ENCODE measurements at regions not wholly inside any gene's neighbourhood (a gene's known extent, or its start where the extent isn't known, plus 50 kb on each side); places are given as distances from the start of the nearest gene placed in this dataset.

DNA sequence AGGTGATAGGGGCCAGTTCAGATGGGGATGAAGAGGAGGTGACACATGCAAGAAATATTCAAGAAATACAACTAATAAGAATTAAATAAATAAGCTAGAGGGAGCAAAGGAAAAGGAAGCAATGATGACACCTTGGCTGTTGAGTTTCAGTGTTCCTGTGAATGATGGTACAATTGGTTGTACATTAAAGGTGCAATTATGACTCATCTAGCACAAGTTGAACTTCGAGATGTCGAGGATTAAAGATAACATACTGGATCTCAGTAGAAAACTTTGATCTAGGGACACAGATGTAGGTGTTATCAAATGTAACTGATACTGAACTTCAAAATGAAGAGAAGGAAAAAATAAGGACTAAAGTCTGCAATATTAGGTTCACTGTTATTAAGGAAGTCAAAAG is 760.6 kb upstream of the CHAC2 start:
- DNase-seq: no peak

DNA sequence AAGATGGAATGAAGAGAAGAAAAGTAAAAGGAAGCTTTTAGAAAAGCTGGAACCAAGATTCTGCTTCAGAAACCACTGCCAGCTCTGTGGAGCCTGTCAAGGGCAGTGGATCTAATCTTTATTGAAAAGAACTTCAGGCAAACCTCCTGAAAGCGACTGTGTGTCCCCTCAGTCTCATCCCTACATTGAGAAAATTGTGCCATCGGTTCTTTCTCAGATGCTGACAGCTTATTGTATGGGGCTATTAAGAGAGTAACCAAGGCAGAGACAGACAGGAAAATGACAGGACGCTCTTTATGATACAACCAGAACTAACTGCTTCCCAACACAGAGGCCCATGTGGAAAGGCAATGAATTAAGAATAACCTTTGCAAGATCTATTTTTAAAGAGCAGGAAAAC is 763.2 kb upstream of the CHAC2 start:
- DNase-seq: no peak

- no peak for DNase-seq
Observed at GRCh38 chr2:52995424-52995823, 772.2 kb upstream of the CHAC2 start.

DNA sequence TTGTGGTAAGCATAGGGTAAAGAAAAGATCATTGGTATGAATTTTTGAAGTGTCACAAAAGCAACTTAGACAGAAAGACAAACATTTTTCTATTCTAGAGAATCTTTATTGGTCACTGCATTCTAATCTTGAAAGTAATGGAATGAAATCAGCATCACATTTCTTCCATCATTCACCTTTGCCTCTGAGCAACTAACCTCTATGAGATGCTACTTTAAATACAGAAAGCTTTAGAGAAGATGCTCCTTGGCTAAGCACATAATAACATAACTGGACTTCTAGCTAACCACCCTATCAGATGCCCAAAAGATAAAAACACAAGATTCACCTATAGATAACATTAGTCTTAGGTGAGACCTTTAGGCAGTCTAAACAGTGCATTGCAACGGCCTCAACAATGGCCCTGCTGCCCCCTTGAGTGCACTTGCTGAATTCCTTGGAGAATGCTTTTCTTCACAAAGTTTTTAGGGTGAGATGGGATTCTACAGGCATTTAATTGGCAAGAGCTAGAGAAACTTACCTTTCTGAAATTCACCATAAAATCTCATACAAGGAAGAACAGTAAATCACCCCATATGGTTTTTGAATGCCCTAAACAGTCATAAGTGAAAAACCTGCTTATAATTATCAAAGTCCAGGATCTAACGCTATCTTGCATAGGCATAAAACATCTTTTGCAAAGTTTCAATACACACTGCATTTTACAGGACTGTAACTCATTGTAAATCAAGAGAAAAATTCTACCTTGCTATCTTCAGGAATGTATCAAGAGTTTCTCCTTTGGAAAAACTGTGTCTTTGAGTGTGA is 791.3 kb upstream of the CHAC2 start:
- DNase-seq: no peak

DNA sequence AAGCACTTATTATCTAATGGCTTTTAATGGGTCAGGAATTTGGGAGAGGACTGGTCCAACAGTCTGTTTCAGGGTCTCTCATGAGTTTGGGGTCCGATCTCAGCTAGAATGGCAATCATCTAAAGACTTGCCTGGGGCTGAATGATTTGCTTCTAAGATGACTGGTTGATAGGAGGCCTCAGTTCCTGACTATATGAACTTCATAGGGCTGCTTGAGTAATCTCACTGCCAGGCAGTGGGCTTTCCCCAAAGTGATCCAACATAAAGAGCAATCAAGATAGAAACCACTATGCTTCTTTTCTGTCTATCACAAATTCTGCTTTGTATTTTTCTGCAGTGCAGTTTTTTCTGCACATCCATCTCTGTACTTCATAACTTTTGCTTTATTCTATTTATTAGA is 793.5 kb upstream of the CHAC2 start:
- DNase-seq: no peak

GRCh38 chr2:52970642-52971041 is 797.0 kb upstream of the CHAC2 start:
- no peak for DNase-seq

- no peak for DNase-seq
Observed at GRCh38 chr2:52968043-52968442, 799.6 kb upstream of the CHAC2 start.

- DNase-seq: no peak
Observed at GRCh38 chr2:52964916-52965530, 802.6 kb upstream of the CHAC2 start.

GRCh38 chr2:52961403-52961802 is 806.2 kb upstream of the CHAC2 start:
- DNase-seq: no peak

- no peak for DNase-seq
Observed at GRCh38 chr2:52960881-52961280, 806.7 kb upstream of the CHAC2 start.

DNA sequence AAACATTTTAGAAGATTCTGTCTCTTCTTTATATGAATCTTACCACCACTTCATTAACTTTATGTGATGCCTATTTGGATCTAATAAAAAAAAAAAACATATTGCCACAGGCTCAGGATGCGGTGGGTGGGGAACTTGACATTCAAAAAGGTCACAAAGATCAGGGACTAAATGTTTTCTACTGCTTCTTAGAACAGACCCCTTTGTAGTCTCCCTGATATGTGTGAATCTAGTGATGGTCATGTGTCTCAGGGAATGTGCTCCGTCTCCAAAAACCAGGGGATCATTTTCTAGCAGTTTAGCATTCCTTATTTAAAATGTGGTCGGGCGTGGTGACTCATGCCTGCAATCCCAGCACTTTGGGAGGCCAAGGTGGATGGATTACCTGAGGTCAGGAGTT is 807.8 kb upstream of the CHAC2 start:
- no peak for DNase-seq

DNA sequence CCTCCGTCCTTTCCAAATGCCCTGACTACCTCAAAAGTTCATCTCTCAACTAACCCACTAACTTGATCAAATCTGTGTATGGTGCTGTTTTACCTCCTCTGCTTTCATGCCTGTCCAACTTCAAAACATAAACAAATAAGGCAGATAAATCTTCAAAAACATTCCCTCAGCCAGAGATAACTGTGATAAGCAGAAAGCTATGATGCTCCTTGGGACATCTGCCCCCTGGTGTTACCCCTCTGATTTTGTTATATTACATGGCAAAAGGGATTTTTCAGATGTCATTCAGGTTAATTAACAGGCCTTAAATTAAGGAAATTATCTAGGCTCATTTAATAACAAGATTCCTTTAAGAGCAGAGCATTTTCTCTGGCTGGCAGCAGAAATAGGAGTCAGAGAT is 810.8 kb upstream of the CHAC2 start:
- DNase-seq: no peak

DNA sequence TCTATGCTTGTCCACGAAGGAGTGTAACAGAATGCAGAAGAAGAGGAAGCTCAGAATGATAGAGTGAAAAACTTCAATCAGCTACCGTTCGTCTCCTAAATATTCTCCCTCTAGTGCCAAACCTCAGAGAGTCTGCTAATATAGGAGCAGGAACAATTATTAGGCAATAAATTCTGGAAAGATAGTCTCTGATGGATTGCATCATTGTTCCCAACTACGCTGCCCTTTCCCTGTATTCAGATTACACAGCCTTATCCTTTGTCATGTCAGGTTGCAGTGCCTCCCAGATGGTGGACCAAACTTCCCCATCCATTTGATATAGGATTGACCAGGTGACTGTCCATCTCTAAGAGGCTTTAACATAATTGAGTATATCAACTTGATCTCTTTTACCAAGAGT is 811.5 kb upstream of the CHAC2 start:
- DNase-seq: no peak

- no peak for DNase-seq
Observed at GRCh38 chr2:52955079-52955478, 812.5 kb upstream of the CHAC2 start.

DNA sequence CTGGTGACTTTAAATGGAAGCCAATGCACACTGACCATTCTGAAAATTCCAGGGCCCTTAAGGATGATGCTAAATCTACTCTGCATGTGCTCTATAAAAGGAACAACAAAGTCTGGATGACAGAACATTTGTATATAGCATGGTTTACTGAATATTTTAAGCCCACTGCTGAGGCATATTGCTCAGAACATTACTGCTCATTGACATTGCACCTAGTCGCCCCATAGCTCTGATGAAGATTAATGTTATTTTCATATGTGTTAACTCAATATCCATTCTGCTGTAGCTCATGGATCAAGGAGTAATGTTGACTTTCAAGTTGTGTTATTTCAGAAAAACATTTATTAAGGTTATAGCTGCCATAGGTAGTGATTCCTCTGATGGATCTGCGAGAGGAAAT is 827.5 kb upstream of the CHAC2 start:
- no peak for DNase-seq

- DNase-seq: no peak
Observed at GRCh38 chr2:52939250-52939649, 828.4 kb upstream of the CHAC2 start.

GRCh38 chr2:52936029-52936428 is 831.6 kb upstream of the CHAC2 start:
- DNase-seq: no peak

DNA sequence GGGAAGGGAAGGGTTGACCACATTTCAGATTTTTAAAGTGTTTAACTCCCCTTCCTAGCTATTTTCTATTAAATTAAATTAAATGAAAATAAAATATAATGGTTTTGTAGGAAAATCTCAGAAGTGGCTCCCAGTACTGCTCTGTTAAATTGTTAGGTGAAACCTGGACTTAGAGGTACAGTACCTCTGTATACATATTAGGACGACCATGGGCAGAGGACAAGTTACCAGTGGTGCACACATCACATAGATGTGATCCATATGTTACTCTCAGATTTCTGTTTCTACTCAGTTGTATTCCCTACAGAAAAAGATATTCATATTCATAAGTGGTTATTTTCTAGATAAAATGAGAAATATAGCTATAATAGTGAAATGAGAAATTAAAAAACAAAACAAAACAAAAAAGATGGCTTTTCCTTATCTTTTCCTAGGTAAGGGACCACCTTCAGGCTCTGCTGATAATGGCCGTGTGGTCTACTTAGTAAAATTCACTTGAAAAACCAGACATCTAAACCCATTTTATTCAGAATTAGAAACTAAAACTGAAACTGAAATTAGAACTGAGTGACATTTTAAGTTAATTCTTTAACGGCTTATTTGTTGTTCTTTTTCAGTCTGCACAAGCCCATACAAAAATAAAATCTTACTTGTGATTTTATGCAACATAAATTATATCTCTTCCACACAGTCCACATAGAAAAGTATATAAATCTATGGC is 832.5 kb upstream of the CHAC2 start:
- DNase-seq: no peak

GRCh38 chr2:52934323-52934898 is 833.2 kb upstream of the CHAC2 start:
- DNase-seq: no peak

GRCh38 chr2:52933878-52934277 is 833.7 kb upstream of the CHAC2 start:
- no peak for DNase-seq

DNA sequence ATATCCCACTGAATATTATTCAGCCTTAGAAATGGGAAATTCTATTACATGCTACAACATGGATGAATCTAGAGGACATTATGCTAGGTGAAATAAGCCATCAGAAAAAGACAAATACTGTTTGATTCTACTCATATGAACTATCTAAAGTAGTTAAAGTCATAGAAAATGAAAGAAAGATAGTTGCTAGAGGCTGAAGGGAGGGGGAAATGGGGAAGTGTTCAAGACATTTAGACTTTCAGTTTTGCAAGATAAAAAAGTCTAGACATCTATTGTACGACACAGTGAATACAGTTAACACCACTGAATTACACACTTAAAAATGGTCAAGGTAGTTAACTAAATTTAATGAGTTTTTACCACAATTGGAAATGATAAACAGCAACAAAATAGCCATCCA is 835.9 kb upstream of the CHAC2 start:
- no peak for DNase-seq

- no peak for DNase-seq
Observed at GRCh38 chr2:52929412-52929811, 838.2 kb upstream of the CHAC2 start.

DNA sequence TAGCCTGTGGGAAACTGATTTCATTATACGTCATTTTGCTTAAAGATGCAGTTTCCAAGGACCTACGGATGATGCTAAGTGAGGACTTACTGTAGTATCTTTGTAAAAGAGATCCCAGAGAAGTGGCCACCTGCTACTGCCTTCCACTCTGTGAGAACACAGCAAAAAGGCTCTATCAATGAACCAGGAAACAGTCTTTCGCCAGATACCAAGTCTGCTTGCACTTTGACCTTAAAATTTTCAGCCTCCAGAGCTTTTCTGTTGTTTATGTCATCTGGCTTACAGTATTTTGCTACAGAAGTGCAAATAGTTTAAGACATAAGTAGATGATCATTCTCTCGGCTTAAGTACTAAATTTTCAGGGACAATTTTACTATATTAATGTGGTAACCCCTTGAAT is 847.9 kb upstream of the CHAC2 start:
- no peak for DNase-seq

DNA sequence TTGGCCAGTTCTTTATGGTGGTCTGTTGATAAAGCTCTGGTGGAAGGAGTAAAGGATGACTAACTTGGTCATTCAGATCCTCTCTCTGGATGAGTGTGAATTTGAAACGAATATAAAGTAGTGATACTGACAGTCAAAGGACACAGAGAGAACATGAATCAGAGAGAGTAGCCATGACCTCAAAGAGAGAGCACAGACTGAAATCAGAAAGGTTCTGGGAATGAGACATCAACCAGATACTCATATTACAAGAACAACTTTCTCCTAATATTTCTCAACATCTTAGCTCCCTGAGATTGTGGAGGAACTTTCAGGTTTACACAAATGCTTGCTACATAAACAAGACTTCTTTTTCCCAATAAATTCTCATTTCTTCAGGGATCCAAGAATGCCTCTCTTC is 849.1 kb upstream of the CHAC2 start:
- DNase-seq: no peak

Measured in NCI-H774 (cell line).